ENCODE measurements at regions not wholly inside any gene's neighbourhood (a gene's known extent, or its start where the extent isn't known, plus 50 kb on each side); places are given as distances from the start of the nearest gene placed in this dataset.

DNA sequence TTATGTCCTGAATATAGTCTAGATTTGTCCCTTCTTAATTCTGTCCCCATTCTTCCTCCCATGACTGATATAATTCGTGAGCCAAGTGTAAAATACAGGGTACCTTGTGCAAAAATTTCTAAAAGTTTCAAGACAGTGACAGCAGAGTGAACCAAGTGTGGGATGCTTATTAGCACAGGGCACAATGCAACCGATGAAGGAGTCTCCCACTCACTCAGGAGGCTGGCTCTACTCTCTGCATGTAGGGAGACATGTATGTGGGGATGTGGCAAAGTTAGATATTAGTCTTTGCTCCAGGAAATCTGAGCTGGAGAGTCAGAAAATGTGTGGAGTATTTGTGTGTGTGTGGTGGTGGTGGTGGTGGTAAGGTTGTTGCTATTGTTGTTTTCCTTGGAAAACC, 305.9 kb downstream of the CHL1 start:
- CTCF ChIA-PET: no interaction called here
- DNase-seq (ENCODE audit: extremely low spot score): no peak
- POLR2A ChIA-PET: no interaction called here
- TF ChIP-seq CTCF (IDR thresholded peaks at IDR 0.05; ENCODE audit: control extremely low read depth, extremely low read depth, low read depth, missing control alignments): no peak

GRCh38 chr3:513301-513700, 316.7 kb downstream of the CHL1 start:
- ChIA-PET POLR2A (no interaction called here), CTCF (no interaction called here)
- TF ChIP-seq CTCF (IDR thresholded peaks at IDR 0.05; ENCODE audit: control extremely low read depth, extremely low read depth, low read depth, missing control alignments): no peak
- DNase-seq (ENCODE audit: extremely low spot score): no peak

GRCh38 chr3:514192-514591, 317.6 kb downstream of the CHL1 start:
- DNase-seq (ENCODE audit: extremely low spot score): no peak
- TF ChIP-seq CTCF (IDR thresholded peaks at IDR 0.05; ENCODE audit: control extremely low read depth, extremely low read depth, low read depth, missing control alignments): no peak
- CTCF ChIA-PET: no interaction called here
- POLR2A ChIA-PET: no interaction called here

GRCh38 chr3:519026-519425, 322.5 kb downstream of the CHL1 start:
- no peak for DNase-seq (ENCODE audit: extremely low spot score)
- ChIA-PET CTCF (interaction anchor here (0.6 to 2.2 kb wide), 3 partner anchors 9 to 33 kb away, joined by 3 to 12 read pairs (median 3); no protein-coding TSS in a partner anchor), POLR2A (no interaction called here)
- TF ChIP-seq CTCF (IDR thresholded peaks at IDR 0.05; ENCODE audit: control extremely low read depth, extremely low read depth, low read depth, missing control alignments): no peak

DNA sequence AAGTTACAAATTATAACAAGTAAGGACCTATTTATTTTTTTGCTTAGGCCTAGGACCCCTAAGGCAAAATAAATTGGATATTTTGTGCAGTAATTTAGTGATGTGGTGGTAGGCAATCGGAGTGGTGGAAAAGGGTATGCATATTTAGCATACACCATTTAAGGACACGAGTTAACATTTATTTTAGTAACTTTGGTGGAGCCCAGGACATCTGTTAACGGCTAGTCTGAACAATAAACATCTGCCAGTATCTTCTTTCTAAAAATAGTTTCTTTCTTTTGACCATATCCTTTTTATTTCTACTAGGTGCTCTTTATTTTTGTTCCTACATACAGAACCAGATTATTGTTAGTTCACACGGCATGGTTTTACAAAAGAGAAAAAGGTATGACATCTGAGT, 326.3 kb downstream of the CHL1 start:
- POLR2A ChIA-PET: no interaction called here
- CTCF ChIA-PET: no interaction called here
- TF ChIP-seq CTCF (IDR thresholded peaks at IDR 0.05; ENCODE audit: control extremely low read depth, extremely low read depth, low read depth, missing control alignments): no peak
- no peak for DNase-seq (ENCODE audit: extremely low spot score)

- no peak for TF ChIP-seq CTCF (IDR thresholded peaks at IDR 0.05; ENCODE audit: control extremely low read depth, extremely low read depth, low read depth, missing control alignments)
- ChIA-PET POLR2A (no interaction called here), CTCF (interaction anchor here (1.0 kb wide), 1 partner anchor 13 kb away, joined by 3 read pairs; no protein-coding TSS in a partner anchor)
- no peak for DNase-seq (ENCODE audit: extremely low spot score)
Measured at GRCh38 chr3:525415-525814, 328.9 kb downstream of the CHL1 start.

Data from GM10248 (cell line).